ENCODE measurements at regions not wholly inside any gene's neighbourhood (a gene's known extent, or its start where the extent isn't known, plus 50 kb on each side); places are given as distances from the start of the nearest gene placed in this dataset.

- TF ChIP-seq POLR2A (IDR thresholded peaks at IDR 0.05): no peak
- TF ChIP-seq POLR2AphosphoS5 (IDR thresholded peaks at IDR 0.05): no peak
Observed at GRCh38 chr1:239815074-239815473, 276.6 kb upstream of the FMN2 start.
